Tibial artery (tissue), 4 donors: ENCODE measurements at regions not wholly inside any gene's neighbourhood (a gene's known extent, or its start where the extent isn't known, plus 50 kb on each side); places are given as distances from the start of the nearest gene placed in this dataset.

Source experiments
- DNase-seq, 2 donors: peaks; one replicate each; pipeline ENCODE4 v3.0.0-alpha.2; 2019
- H3K27ac ChIP-seq, 2 donors: fragments of 200-600 bp; sonication (generic) in 1 of 2; 1 replicate in 1 of 2; 2 replicates in 1 of 2; pipeline ENCODE4 v1.5.1; 2018 to 2019; ENCODE audit warnings: mild to moderate bottlenecking in 1 of 2
- H3K27me3 ChIP-seq, 2 donors: fragments of 200-600 bp; sonication (generic) in 1 of 2; one replicate each; pipeline versions ENCODE4 v1.5.1 to v1.6.0; 2016 to 2019
- H3K36me3 ChIP-seq, 3 donors: fragments of 200-600 bp; sonication (generic) in 2 of 3; one replicate each; pipeline ENCODE4 v1.5.1; 2016 to 2019; ENCODE audit warnings: mild to moderate bottlenecking in 2 of 3
- H3K4me1 ChIP-seq, 4 donors: fragments of 200-600 bp; sonication (generic) in 2 of 4; 1 replicate in 3 of 4; 2 replicates in 1 of 4; pipeline ENCODE4 v1.5.1; 2016 to 2019
- H3K4me3 ChIP-seq, 2 donors: fragments of 200-600 bp; sonication (generic) in 1 of 2; 1 replicate in 1 of 2; 2 replicates in 1 of 2; pipeline ENCODE4 v1.5.1; 2018 to 2019; ENCODE audit warnings: mild to moderate bottlenecking in 2 of 2
- H3K9me3 ChIP-seq, 3 donors: fragments of 200-600 bp; sonication (generic) in 1 of 3; one replicate each; pipeline ENCODE4 v1.5.1; 2016 to 2019
- CTCF ChIP-seq, 2 experiments: fragments of 200-600 bp in 1 of 2; fragments of 450-650 bp in 1 of 2; IDR thresholded peaks; one replicate each; pipeline ENCODE4 v1.5.1; 2017 to 2019; ENCODE audit warnings: antibody characterized with exemption in 2 of 2, mild to moderate bottlenecking in 1 of 2, moderate library complexity in 1 of 2
- intact Hi-C: fragments of 100-400 bp; cut with DNase I; formaldehyde crosslinking; loops from one replicate; pipeline ENCODE4 v1.15.0; 2023; ENCODE audit warnings: low total_unique reads

- H3K4me1 ChIP-seq, result no peaks in the 10 kb centered on the region
- no peaks in the 10 kb centered on the region for H3K36me3 ChIP-seq
- no peak overlapping the region for H3K4me3 ChIP-seq
- no peaks in the 10 kb centered on the region for H3K27me3 ChIP-seq
- no peak for DNase-seq
- H3K27ac ChIP-seq, result no peak overlapping the region
- intact Hi-C loops, result no loop called here
- no peaks in the 10 kb centered on the region for H3K9me3 ChIP-seq
- TF ChIP-seq CTCF (IDR thresholded peaks at IDR 0.05), result no peak
Observed at GRCh38 chr18:1495387-1495786, 590.7 kb downstream of the ADCYAP1 start.

DNA sequence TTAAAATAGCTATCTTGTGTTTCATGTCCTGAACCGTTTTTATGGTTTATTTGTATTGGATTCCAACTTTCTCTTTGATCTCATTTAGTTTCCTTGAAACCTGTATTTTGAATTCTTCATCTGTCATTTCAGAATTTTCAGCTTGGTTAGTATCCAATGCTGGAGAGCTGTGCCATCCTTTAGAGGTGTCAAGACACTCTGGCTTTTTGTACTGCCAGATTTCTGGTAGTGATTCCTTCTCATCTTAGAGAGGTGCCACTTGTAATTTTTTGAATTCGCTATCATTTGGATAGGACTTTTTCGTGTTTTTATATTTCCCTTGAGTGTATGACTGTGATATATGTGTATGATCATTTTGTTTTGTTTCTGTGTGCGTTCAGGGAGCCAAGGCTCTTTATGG lies 591.4 kb downstream of the ADCYAP1 start:
- Histone ChIP-seq H3K4me3 (no peak overlapping the region), H3K27me3 (no peaks in the 10 kb centered on the region), H3K4me1 (no peaks in the 10 kb centered on the region), H3K36me3 (no peaks in the 10 kb centered on the region), H3K27ac (no peak overlapping the region), H3K9me3 (no peaks in the 10 kb centered on the region)
- intact Hi-C loops, result no loop called here
- TF ChIP-seq CTCF (IDR thresholded peaks at IDR 0.05), result no peak
- DNase-seq, result no peak

- Histone ChIP-seq H3K36me3 (no peaks in the 10 kb centered on the region), H3K4me3 (no peak overlapping the region), H3K27me3 (no peaks in the 10 kb centered on the region), H3K9me3 (no peaks in the 10 kb centered on the region), H3K27ac (no peak overlapping the region), H3K4me1 (no peaks in the 10 kb centered on the region)
- no peak for TF ChIP-seq CTCF (IDR thresholded peaks at IDR 0.05)
- intact Hi-C loops, result no loop called here
- DNase-seq, result no peak
Observed at GRCh38 chr18:1498216-1498615, 593.5 kb downstream of the ADCYAP1 start.

GRCh38 chr18:1499265-1499664 lies 594.6 kb downstream of the ADCYAP1 start:
- intact Hi-C loops, result no loop called here
- H3K36me3 ChIP-seq, result no peaks in the 10 kb centered on the region
- no peak for DNase-seq
- no peak overlapping the region for H3K27ac ChIP-seq
- H3K9me3 ChIP-seq, result no peaks in the 10 kb centered on the region
- TF ChIP-seq CTCF (IDR thresholded peaks at IDR 0.05), result no peak
- H3K27me3 ChIP-seq, result no peaks in the 10 kb centered on the region
- H3K4me1 ChIP-seq, result no peaks in the 10 kb centered on the region
- no peak overlapping the region for H3K4me3 ChIP-seq

DNA sequence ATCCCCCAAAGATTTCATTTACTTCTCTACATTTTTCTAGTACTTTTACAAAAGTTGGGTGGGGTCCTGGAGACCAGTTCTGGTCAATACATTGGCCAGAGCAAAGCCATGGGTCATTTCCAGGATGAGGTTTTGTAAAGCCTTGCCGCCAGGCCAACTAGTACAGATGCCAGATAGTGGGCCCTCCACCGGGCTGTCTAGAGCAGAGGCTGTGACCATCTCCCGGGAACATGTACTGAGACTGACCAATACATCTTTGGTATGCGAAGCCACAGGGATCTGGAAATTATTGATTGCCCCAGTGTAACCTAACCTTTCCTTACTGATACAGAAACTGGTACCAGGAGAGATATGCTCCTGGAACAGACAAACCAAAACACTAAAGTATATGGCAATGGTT lies 599.2 kb downstream of the ADCYAP1 start:
- intact Hi-C loops, result no loop called here
- Histone ChIP-seq H3K4me3 (no peak overlapping the region), H3K27ac (no peak overlapping the region), H3K36me3 (no peaks in the 10 kb centered on the region), H3K9me3 (no peaks in the 10 kb centered on the region), H3K27me3 (no peaks in the 10 kb centered on the region), H3K4me1 (no peaks in the 10 kb centered on the region)
- TF ChIP-seq CTCF (IDR thresholded peaks at IDR 0.05), result no peak
- DNase-seq, result no peak

DNA sequence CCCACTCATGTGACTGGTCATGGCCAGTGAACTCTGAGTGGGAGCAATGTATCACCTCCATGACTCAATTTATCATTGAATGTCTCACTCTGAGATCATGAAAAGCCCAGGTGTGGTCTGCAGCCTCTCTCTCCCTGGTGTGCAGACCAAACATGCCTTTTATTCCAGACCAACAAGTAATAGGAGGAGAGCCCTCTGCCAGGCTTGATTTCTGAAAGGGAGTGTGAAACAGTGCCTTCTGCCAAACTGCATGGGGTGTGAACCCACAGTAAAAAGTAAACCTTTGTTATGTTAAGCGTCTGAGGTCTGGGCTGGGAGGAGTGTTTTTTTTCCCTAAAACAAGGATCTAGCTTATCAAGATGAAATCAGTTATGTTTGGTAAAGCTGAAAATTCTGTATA lies 601.2 kb downstream of the ADCYAP1 start:
- Histone ChIP-seq H3K27me3 (no peaks in the 10 kb centered on the region), H3K27ac (no peak overlapping the region), H3K4me1 (no peaks in the 10 kb centered on the region), H3K9me3 (no peaks in the 10 kb centered on the region), H3K4me3 (no peak overlapping the region), H3K36me3 (no peaks in the 10 kb centered on the region)
- no peak for TF ChIP-seq CTCF (IDR thresholded peaks at IDR 0.05)
- no peak for DNase-seq
- intact Hi-C loops, result no loop called here
